HG03159 (cell line): ENCODE measurements at regions not wholly inside any gene's neighbourhood (a gene's known extent, or its start where the extent isn't known, plus 50 kb on each side); places are given as distances from the start of the nearest gene placed in this dataset.
"Not testable (repeated sequence)": the region's sequence is repeated elsewhere in the genome, so short reads cannot be mapped to it uniquely, and the experiment has no call there.

Source experiments
- ATAC-seq: cut with Tn5 transposase; IDR thresholded peaks from one replicate; pipeline ENCODE4 v1.9.1; 2021; ENCODE audit warnings: mild to moderate bottlenecking, moderate library complexity; ENCODE audit not compliant: unreplicated experiment

DNA sequence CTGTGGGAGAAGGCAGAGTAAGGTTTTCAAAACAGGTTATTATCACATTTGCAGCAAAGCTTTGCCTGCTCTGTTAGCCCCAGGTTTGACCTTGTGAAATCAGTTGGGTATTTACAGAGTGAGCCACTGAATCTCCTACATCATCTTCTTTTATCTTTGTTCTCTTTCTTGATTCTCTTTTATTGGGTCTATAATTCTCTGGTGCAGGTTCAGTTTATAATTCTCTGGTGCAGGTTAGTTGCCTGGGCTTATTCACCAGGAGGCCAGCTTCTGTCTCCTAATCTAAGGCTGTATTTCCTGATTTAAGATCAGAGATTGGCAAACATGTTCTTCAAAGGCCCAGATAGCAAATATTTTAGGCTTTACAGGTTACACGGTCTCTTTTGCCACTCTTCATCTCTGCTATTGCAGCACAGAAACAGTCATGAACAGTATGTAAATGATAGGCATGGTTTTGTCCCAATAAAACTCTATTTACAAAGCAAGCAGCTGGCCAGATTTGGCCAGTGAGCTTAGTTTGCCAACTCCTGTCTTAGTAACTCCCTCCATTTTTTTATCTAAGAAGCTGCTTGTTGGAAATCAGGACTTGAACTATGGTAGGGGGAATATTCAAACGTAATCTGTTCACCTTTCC, 205.0 kb upstream of the RIMS1 start:
- no peak for ATAC-seq

DNA sequence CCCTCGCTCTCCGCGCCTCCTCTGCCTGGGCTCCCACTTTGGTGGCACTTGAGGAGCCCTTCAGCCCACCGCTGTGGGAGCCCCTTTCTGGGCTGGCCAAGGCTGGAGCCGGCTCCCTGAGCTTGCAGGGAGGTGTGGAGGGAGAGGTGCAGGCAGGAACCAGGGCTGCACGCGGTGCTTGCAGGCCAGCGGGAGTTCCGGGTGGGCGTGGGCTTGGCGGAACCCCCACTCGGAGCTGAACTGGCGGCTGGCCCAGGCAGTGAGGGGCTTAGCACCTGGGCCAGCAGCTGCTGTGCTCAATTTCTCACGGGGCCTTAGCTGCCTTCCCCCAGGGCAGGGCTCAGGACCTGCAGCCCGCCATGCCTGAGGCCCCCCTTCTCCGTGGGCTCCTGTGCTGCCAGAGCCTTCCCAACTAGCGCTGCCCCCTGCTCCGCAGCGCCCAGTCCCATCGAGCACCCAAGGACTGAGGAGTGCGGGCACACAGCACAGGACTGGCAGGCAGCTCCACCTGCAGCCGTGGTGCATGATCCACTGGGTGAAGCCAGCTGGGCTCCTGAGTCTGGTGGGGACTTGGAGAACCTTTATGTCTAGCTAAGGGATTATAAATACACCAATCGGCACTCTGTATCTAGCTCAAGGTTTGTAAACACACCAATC, 200.2 kb upstream of the RIMS1 start:
- ATAC-seq = not testable (repeated sequence)

DNA sequence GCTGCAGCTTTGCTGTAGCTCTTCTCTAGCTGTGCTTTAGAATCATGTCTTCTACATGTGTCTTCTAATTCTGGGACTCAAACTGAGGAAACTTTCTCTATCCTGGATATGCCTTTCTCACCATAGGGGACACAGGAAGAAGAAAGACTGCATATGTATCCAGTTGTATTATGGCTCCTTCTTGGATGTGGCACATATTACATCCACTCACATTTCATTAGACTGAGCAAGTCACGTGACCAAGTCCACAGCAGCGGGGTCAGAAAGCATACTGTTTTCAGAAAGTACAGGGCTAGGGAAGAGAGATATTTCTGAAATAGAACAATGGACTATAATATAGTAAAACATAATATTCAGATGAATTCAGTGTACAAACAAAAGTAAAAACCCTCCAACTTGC, 187.6 kb upstream of the RIMS1 start:
- ATAC-seq = no peak

DNA sequence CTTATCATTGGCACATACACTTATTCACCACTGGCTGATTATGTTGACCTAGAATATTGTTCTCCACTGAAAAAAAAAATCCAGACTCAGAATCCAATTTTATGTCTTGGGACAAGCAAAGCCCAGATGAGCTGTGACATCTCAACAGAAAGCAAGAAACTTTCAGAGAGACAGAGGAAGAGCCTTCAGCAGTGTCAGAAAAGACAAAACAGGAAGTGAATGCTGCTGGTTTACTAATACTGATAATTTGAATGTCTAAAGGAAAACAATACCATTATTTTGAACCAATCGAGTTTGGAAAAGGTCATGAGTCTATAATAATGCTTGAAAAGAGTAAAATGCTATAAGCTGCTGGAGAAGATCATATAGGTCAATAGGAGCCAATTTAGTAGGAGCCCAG, 179.8 kb upstream of the RIMS1 start:
- ATAC-seq = peak; percentile 92

DNA sequence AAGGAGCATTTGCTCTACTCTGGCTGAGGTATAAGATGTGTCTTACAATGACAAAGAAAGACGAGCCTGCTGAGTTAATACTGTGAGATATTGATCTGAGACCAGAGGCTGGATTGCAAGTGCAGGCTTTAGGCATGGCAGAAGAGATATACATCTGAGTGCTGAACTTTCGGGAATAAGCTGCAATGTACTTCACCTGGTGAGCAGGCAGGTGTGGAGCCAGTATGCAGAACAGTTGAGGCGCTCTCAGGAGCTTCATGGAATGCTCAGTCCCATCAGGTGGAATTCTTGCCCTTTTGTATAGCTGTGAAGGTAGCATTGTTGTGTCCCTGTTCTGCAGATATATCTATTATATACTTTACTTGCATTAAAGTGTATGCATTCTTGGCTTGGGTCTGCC, 179.3 kb upstream of the RIMS1 start:
- no peak for ATAC-seq

DNA sequence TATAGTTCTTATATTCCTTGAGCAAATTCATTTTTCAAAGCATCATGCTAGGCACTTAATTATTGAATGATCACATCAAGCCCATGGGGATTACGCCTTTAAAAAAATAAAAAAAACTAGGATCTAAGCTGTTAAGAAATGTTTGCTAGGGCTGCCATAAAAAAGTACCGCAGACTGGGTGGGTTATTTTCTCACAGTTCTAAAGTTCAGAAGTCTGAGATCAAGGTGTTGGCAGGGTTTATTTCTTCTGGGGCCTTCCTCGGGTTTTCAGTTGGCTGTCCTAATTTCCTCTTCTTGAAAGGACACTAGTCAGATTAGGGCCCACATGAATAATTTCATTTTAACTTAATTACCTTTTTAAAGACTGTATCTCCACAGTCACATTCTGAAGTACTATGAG, 165.6 kb upstream of the RIMS1 start:
- ATAC-seq = no peak

DNA sequence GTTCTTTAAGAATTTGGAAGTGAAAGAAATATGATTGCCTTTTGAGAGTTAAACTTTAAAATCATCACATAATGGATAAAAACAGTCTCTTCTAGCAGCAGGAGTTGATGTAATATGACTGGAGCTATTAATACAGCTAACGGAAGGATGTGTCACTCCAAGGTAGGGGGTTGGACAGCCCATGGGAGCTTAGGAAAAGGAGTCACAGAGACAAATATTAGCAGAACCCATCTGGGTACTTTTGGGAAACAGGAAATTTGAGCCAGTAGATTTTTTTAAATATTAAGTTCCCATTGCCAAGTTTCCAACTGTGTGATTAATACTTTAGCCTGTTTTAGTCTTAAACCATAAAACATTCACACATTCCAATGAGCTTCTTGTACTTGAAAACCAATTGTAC, 164.7 kb upstream of the RIMS1 start:
- ATAC-seq = no peak

DNA sequence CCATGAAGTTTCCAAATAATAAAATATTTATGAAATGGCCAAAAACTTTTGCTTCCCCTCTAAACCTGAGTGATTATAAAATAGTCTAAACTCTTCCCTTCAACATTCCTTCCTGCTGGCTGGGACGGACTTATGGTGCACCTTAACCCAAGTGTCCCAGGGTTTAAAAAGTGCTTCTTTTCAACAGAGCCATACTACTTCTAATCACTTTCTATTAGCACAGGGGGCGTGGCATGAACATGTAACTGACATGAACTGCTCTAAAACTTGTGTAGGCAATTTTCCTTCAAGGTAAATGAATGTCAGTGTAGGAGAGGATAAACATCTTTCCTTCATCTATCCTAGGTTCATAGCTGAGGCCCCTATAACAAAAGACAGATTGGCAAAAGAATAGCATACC, 163.6 kb upstream of the RIMS1 start:
- ATAC-seq = no peak

DNA sequence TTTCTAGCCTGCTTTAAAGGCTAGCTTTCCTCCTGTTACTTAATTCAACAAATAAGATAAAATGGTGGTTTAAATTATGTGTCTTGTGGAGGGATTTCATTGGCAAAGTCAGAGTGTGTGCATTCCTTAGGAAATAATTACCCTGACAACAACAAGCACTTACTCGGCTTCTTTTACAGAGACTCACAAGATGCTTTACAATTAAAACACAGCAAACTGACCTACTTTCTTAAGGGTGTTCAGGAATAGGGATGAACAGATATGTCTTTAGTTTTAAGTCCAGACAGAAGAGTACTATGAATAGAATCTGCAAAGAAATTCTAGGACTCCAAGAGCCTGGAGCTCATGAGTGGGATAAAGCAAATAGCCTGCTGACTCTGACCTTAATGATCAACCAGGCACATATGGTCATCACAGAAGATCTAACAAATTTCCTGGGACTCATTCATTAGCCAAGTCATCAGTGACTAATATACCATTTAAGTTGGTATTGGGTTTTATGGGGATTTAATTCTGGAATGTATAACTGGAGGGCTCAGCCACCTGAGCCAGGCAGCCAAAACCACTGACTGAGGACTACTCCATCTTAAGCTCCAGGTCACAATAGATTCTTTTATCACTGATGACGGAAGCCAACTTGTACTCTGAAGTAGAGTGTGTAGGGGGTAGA, 161.8 kb upstream of the RIMS1 start:
- ATAC-seq = no peak

DNA sequence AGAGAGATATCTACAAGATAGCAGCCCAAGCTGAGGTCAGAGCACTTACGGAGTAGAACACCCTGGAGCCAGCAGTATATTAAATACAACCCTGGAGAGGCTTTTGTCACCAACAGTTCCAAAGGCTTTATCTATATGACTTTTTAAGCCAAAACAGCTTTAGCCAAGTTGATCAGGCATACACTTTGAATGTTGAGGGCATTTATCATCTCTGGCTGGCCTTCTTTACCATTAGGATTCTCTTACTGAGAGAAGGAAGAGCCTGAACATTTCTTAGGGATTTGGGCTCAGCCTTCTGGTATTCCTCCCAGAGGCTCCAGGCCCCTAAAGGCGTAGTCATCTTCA, 161.3 kb upstream of the RIMS1 start:
- no peak for ATAC-seq

DNA sequence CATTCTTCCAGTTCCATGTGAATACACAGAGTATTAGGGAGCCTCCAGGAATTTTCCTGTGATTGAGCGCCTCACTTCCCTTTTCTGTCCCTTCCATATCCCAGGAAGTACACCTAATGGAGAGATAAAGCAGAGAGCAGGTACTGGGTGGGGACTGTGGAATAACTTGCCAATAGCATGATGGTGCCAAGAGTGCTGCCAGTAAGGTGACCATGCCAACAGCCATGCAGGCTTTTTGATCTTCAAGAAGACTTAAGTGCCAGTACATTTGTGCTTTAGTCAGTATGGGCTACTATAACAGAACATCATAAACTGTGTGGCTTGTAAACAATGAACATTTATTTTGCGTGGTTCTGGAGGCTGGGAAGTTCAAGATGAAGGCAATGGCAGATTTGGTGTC, 160.2 kb upstream of the RIMS1 start:
- no peak for ATAC-seq

DNA sequence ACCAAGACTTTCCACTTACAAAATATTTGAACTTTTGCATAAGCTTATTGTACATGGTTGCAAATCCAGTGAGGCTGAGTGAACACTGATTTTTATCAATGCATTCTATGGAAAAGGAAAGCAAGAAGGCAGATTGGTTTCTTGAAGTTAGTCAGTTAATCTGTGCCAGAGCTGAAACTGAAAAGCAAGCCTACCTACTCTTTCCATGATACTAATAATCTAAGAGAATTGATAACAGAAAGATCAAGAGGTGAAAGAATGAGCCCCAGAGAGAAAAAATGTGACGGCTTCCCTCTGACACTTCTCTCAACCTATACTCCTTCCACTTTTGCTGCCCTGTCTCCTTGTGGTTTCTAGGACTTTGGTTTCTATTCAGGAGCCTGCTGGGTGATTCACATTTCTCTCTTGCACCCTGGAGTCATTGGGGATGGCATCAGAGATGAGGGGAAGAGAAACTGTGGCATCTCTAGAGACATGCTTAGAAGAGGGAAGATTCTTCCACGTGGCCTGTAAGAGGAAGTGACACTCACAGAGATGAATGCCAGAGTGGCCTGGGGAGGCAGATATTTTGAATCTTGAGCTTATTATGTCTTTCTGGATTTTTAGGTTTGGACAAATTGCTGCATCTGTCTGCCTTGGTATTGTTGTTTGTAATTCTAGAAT, 158.6 kb upstream of the RIMS1 start:
- ATAC-seq = peak; percentile 94

DNA sequence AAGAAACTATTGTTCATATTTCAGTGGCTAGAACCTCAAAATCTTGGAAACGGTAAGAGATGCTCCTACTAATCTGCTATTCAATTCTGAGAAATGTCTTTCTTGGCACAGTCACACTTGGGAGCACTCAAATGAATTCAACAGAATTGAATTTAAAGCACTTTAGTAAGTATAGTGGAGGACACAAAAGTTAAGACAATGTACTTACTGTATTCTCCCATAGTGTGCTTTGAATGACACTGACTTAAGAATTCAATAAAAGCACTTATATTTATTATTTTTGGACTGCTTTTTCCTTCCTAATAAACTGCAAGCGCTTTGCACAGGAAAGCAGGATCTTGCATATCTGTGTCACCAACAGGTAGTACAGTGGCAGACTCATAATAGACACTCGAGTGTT, 156.1 kb upstream of the RIMS1 start:
- no peak for ATAC-seq

DNA sequence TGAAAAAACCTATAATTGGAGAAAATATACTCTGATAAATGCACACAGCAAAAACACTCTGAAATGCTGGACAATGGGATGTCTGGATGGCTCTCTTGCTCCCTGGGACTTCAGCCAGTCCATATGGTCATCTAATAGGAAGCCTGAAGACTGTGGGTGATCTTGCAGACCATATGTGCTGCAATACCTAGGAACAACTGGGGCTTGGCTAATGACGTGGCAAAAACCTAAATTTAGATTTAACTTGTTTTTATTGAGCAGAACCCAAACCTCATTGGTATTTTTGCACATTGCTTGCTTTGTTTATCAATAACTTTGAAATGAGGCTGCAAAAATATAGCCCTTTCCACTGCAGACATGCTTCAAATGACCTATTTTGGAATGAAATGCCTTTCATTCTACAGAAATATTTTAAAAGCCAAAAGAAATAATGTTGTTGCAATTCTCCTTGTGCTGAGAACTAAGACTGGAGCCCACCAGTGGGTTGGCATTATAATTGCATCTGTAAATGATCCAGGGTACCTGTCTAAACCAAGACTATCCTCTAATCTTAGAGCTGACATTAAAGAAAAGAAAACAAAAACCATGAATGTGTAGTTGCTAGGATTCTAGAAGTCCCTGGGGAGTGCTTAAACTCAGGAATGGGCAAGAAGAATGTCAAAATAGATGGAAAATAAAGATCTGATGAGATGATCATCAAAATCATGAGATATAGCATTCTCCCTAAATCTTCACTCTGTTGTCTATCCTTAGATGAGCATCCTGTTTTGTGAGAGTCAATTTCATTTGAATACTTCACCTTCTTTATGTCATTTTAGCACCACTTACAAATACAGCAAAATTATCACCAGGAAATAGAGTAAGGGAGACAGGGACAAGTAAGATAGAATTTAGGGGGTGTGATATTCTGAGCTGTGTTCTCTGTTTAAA, 152.1 kb upstream of the RIMS1 start:
- no peak for ATAC-seq

DNA sequence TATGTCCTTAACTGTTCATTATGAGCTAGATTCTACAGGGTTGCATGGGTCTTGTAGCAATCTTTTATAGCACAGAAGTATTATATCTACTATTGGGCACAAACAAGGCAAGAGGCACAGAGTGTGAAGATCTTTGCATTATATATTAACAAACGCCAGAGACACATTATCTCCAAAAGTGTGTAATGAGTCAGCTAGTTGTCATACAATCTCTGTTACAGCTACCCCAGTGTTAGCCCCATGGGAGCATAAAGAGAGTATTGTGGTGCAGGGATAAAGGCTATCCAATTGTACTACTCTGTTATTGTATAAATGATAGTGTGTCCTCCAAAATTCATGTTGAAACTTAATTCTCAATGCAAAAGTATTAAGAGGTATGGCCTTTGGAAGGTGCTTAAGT, 148.4 kb upstream of the RIMS1 start:
- ATAC-seq = peak; percentile 58

DNA sequence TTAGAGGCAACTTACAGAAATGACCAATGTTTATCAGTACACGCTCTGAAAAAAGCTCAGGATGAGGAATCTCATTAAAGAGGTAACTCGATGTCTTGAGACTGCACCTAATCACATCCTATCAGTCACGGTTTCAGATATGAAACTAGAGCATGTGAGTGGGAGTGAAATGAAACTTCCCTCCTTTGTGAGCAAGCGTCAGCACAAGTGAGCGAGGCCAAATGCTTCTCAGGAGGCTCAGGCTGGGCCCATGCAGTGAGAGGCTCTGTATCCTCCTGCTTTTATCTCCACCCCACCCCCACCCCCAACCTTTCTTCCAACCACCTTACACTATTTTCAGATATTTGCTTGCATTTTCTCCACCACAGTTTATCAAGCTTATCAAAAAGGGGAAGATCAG, 140.8 kb upstream of the RIMS1 start:
- ATAC-seq = no peak

DNA sequence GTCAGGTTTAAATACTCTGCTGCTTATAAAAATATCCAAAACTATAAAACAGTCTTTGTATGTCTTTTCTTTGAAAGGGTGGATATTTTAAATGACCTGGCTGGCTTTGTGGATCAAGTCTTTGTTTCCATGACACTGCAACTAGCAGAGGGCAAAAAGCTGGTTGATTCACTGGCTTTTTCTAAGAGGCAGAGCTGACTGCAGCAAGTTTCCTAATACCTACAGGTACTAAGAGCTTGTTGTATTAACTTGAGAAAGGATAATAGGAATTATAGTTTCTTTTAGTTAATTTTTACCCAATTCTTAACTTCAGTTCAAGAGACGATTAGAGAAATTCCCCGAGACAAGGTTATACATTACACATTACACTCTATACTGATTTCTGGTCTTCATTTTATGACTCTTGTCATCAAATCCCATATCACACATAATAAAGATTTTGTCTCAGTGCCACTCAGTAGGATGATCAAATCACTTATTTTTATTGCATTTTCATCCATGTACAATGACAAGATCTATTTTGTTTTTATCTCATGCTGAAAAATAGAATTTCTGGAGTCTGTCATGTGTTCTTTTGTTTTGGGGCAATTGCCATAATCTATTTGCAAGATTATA, 120.1 kb upstream of the RIMS1 start:
- ATAC-seq = no peak

DNA sequence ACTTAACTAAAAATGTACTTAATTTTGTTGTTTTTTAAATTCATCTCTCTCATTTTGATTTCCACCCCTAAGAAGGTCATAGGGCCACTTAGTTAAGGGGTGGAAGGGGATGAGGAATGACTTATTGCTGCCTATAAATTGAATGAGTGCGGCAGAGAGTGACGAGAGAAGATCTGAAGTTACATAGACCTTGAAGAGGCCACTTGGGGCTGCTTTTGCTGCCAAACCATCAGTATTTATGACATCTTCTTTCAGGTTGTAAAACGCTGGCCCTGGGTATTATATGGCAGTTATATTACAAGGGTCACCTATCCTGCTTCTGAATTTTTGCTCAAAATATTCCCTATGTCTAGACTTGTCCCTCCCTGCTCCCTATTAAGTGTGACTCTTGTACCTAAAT, 119.6 kb upstream of the RIMS1 start:
- no peak for ATAC-seq

DNA sequence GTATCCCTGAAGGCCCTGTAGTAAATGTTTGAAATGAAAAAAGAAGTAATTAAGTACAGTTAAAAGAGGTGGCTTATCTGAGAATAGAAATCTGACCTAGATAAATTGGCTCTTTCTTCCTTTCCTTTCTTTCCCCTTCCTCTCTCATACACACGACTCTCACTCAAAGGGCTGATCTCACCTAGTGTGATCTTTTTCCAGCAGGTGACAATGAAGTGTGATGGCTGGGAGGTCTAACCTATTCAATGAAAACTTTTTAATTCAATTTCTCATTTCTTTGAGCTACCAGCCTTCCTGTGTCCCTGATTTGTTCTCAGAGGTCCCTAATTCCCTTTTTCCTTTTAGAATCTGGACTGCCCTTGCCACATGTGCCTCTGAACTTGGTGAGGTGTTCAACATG, 118.0 kb upstream of the RIMS1 start:
- ATAC-seq = no peak

DNA sequence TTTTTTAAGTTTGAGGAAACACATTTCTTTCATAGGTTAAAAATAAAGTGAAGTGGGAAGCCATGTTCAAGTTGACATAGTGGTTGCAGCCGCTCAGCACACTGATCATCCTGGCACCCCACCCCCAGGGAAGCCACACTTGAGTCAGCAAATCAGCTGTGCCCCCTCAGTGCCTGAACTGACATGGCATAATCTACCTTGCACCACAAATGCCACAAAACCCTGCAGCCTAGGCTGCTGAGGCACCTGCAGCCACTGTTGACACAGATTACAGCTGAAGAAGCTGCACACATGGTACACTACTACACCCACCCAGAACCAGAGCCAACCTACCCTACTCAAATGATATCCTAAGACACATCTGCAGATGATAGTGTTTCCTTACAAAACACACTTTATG, 77.5 kb upstream of the RIMS1 start:
- ATAC-seq = no peak

DNA sequence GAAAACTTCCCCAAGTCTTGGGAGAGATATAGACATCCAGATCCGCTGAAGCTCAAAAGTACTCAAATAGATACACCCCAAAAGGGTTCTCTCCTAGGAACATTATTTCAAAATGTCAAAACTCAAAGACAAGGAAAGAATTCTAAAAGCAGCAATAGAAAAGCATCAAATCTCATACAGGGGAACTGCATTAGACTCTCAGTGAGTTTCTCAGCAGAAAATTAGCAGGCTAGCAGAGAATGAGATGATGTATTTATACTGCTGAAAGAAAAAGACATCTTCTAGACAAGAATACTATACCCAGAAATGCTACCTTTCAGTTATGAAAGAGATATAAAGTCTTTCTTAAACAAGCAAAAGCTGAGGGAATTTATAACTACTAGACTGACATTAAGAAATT, 75.5 kb upstream of the RIMS1 start:
- ATAC-seq = no peak
